MCF 10A (cell line): ENCODE measurements at regions not wholly inside any gene's neighbourhood (a gene's known extent, or its start where the extent isn't known, plus 50 kb on each side); places are given as distances from the start of the nearest gene placed in this dataset.

ENCODE experiments used
- BruUV-seq: library from RNA; stranded (reverse); fragments of 400-500 nt; replicated peaks from 2 replicates; lab custom pipeline; 2021; lab: Mats Ljungman, UMichigan
- CTCF ChIA-PET: fragments of 300-600 bp; sonication (Branson Sonifier 250); formaldehyde crosslinking; extraction: SDS; loops from one replicate; lab custom pipeline; 2021; ENCODE audit warnings: antibody characterized with exemption, inconsistent platforms; lab: Yijun Ruan, JAX
- POLR2A ChIA-PET: fragments of 300-600, 350-650 bp; sonication (Branson Sonifier 250); formaldehyde crosslinking; extraction: SDS; loops from one replicate; lab custom pipeline; 2020; ENCODE audit warnings: antibody characterized with exemption, inconsistent platforms; lab: Yijun Ruan, JAX
- DNase-seq: peaks from one replicate; pipeline ENCODE4 v3.0.0-alpha.2; 2018; ENCODE audit not compliant: unreplicated experiment
- H3K27ac Mint-ChIP-seq: one replicate; pipeline ENCODE4 v1.8.0; 2022; ENCODE audit warnings: mild to moderate bottlenecking, low read depth, mixed read lengths; ENCODE audit not compliant: unreplicated experiment
- H3K27me3 Mint-ChIP-seq: one replicate; pipeline ENCODE4 v1.8.0; 2022; ENCODE audit warnings: mixed read lengths; ENCODE audit not compliant: insufficient read depth, unreplicated experiment
- H3K36me3 Mint-ChIP-seq: one replicate; pipeline ENCODE4 v1.8.0; 2022; ENCODE audit warnings: mild to moderate bottlenecking, moderate library complexity, mixed read lengths; ENCODE audit not compliant: insufficient read depth, unreplicated experiment
- H3K4me1 Mint-ChIP-seq: one replicate; pipeline ENCODE4 v1.8.0; 2022; ENCODE audit warnings: mixed read lengths; ENCODE audit not compliant: insufficient read depth, unreplicated experiment
- H3K4me3 Mint-ChIP-seq: one replicate; pipeline ENCODE4 v1.8.0; 2022; ENCODE audit warnings: mild to moderate bottlenecking, moderate library complexity, mixed read lengths; ENCODE audit not compliant: unreplicated experiment
- H3K9me3 Mint-ChIP-seq: one replicate; pipeline ENCODE4 v1.8.0; 2022; ENCODE audit warnings: mixed read lengths; ENCODE audit not compliant: unreplicated experiment
- CTCF ChIP-seq: fragments of 200-600 bp; IDR thresholded peaks from one replicate; pipeline ENCODE4 v1.8.0; 2022; ENCODE audit warnings: antibody characterized with exemption, mild to moderate bottlenecking; ENCODE audit not compliant: unreplicated experiment
- intact Hi-C: fragments of 100-400 bp; cut with micrococcal nuclease; formaldehyde crosslinking; loops from 2 replicates; pipeline ENCODE4 v1.14.1; 2022

GRCh38 chr11:91312541-91312940, 912.1 kb upstream of the FAT3 start:
- intact Hi-C loops, result no loop called here
- H3K4me3 Mint-ChIP-seq, result no peak overlapping the region
- H3K36me3 Mint-ChIP-seq, result no peaks in the 10 kb centered on the region
- no peaks in the 10 kb centered on the region for H3K9me3 Mint-ChIP-seq
- POLR2A ChIA-PET, result no interaction called here
- no TSS peak for BruUV-seq
- TF ChIP-seq CTCF, result no peak
- no peak for DNase-seq
- no peak overlapping the region for H3K27ac Mint-ChIP-seq
- CTCF ChIA-PET, result interaction anchor here (0.7 kb wide), 1 partner anchor 15 kb away, joined by 3 read pairs; no protein-coding TSS in a partner anchor
- no peaks in the 10 kb centered on the region for H3K27me3 Mint-ChIP-seq
- no peaks in the 10 kb centered on the region for H3K4me1 Mint-ChIP-seq

DNA sequence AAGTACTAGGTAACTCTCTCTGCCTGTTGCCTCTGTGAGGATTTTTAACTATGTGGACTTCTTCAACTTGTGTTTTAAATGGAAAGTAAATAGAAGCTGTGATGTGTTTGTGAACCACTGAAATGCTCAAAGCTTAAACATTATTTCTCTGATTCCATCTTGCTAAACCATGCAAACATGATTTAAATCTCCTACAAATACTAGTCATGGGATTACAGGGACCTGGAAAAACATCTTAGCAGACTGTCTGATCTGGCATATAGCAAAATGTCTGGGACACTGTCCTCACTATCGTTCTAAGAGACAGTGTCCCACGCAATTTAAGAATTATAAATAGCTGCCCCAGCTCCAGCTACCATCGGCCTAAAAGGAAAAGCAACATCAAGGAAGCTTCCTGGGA, 914.5 kb upstream of the FAT3 start:
- no peaks in the 10 kb centered on the region for H3K9me3 Mint-ChIP-seq
- no peaks in the 10 kb centered on the region for H3K27me3 Mint-ChIP-seq
- ChIA-PET POLR2A (no interaction called here), CTCF (no interaction called here)
- TF ChIP-seq CTCF, result no peak
- no peaks in the 10 kb centered on the region for H3K36me3 Mint-ChIP-seq
- H3K27ac Mint-ChIP-seq, result no peak overlapping the region
- no peaks in the 10 kb centered on the region for H3K4me1 Mint-ChIP-seq
- no TSS peak for BruUV-seq
- intact Hi-C loops, result no loop called here
- no peak overlapping the region for H3K4me3 Mint-ChIP-seq
- no peak for DNase-seq

DNA sequence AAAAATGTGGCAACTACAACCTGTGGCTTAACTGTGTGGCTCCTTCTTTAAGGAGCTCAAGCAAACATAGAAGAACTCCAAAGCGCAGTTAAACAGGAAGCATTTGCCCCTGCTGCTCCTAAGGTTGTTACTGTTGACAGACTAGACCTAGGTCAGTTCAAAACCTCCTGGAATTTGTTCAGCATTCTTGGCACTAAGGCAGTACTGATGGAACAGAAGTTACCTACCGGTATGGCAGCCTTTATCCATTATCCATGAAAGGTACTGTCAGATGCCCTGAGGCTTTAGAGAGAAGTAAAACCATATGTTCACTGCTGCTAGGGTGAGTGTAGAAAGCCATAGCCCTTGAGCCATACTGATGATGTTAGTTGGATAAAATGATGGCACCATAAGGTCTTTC, 916.5 kb upstream of the FAT3 start:
- ChIA-PET CTCF (interaction anchor here (0.6 kb wide), 1 partner anchor 37 kb away, joined by 3 read pairs; no protein-coding TSS in a partner anchor), POLR2A (no interaction called here)
- Mint-ChIP-seq H3K9me3 (no peaks in the 10 kb centered on the region), H3K4me1 (no peaks in the 10 kb centered on the region), H3K36me3 (no peaks in the 10 kb centered on the region), H3K4me3 (no peak overlapping the region), H3K27me3 (no peaks in the 10 kb centered on the region), H3K27ac (no peak overlapping the region)
- no peak for TF ChIP-seq CTCF
- DNase-seq, result no peak
- intact Hi-C loops, result no loop called here
- BruUV-seq, result no TSS peak

DNA sequence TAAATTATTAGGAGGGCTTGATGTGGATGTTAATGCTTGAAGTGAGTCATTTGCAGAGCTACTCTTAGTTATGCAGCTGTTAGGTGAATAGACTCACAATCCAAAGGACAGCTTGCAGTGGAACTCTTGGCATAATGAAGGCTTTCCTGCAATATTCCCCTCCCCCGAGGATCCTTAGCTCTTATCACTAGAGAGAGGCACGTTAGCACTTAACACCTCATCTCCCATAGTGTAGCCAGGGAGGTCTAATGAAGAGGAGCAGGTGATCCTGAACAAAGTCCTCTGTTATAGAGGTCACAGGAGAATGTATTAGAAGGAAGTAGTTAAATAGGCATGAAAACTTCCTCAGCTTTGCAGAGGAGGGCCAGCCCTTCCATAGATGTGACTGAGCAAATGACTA, 919.2 kb upstream of the FAT3 start:
- H3K27me3 Mint-ChIP-seq, result no peaks in the 10 kb centered on the region
- BruUV-seq, result no TSS peak
- H3K4me3 Mint-ChIP-seq, result no peak overlapping the region
- H3K27ac Mint-ChIP-seq, result no peak overlapping the region
- intact Hi-C loops, result no loop called here
- no peaks in the 10 kb centered on the region for H3K9me3 Mint-ChIP-seq
- ChIA-PET POLR2A (no interaction called here), CTCF (interaction anchor here (1.2 kb wide), 1 partner anchor 60 kb away, joined by 3 read pairs; no protein-coding TSS in a partner anchor)
- H3K36me3 Mint-ChIP-seq, result no peaks in the 10 kb centered on the region
- no peak for DNase-seq
- TF ChIP-seq CTCF, result no peak
- peaks cover 3% of the 10 kb centered on the region for H3K4me1 Mint-ChIP-seq
